Stimulated activated CD8-positive, alpha-beta memory T cell treated with anti-CD3 and anti-CD28 coated beads, Interleukin-4, amount 100 ng/mL, for 1 hour (primary cell): ENCODE measurements at regions not wholly inside any gene's neighbourhood (a gene's known extent, or its start where the extent isn't known, plus 50 kb on each side); places are given as distances from the start of the nearest gene placed in this dataset.
"Not testable (repeated sequence)": the region's sequence is repeated elsewhere in the genome, so short reads cannot be mapped to it uniquely, and the experiment has no call there.

Source experiments
- DNase-seq, 2 donors: peaks; one replicate each; pipeline ENCODE4 v3.0.0-alpha.2; 2020; ENCODE audit warnings: low read depth in 2 of 2, low spot score in 1 of 2

- DNase-seq = no peak
Observed at GRCh38 chr16:79950932-79951719, 350.6 kb upstream of the MAF start.

GRCh38 chr16:79949417-79949816 is 348.9 kb upstream of the MAF start:
- DNase-seq = no peak

GRCh38 chr16:79947771-79948170 is 347.2 kb upstream of the MAF start:
- no peak for DNase-seq

- DNase-seq = no peak
Observed at GRCh38 chr16:79946252-79946651, 345.7 kb upstream of the MAF start.

GRCh38 chr16:79943736-79944135 is 343.2 kb upstream of the MAF start:
- DNase-seq = no peak

GRCh38 chr16:79938575-79938974 is 338.0 kb upstream of the MAF start:
- DNase-seq = no peak

GRCh38 chr16:79937671-79938070 is 337.1 kb upstream of the MAF start:
- DNase-seq = not testable (repeated sequence)

- no peak for DNase-seq
Observed at GRCh38 chr16:79933603-79934002, 333.1 kb upstream of the MAF start.

- no peak for DNase-seq
Observed at GRCh38 chr16:79932572-79932971, 332.0 kb upstream of the MAF start.

GRCh38 chr16:79931721-79932120 is 331.2 kb upstream of the MAF start:
- no peak for DNase-seq

GRCh38 chr16:79929260-79929965 is 328.9 kb upstream of the MAF start:
- no peak for DNase-seq

- DNase-seq = no peak
Observed at GRCh38 chr16:79928142-79928873, 327.8 kb upstream of the MAF start.

GRCh38 chr16:79926451-79927205 is 326.1 kb upstream of the MAF start:
- DNase-seq = no peak

GRCh38 chr16:79923431-79923830 is 322.9 kb upstream of the MAF start:
- DNase-seq = no peak

GRCh38 chr16:79920685-79921084 is 320.1 kb upstream of the MAF start:
- no peak for DNase-seq

- no peak for DNase-seq
Observed at GRCh38 chr16:79918916-79919315, 318.4 kb upstream of the MAF start.

GRCh38 chr16:79915761-79916160 is 315.2 kb upstream of the MAF start:
- DNase-seq = no peak

- no peak for DNase-seq
Observed at GRCh38 chr16:79914961-79915720, 314.6 kb upstream of the MAF start.

GRCh38 chr16:79912592-79913310 is 312.2 kb upstream of the MAF start:
- DNase-seq = no peak

GRCh38 chr16:79911660-79912059 is 311.1 kb upstream of the MAF start:
- DNase-seq = no peak
